Thyroid gland (tissue), 4 donors: ENCODE measurements at regions not wholly inside any gene's neighbourhood (a gene's known extent, or its start where the extent isn't known, plus 50 kb on each side); places are given as distances from the start of the nearest gene placed in this dataset.

Experiments used
- CTCF ChIP-seq, 6 experiments: fragments of 200-600 bp in 3 of 6; fragments of 450-650 bp in 3 of 6; sonication (generic) in 3 of 6; IDR thresholded peaks; one replicate each; pipeline ENCODE4 v1.5.1; 2016 to 2019; ENCODE audit warnings: antibody characterized with exemption in 6 of 6, mild to moderate bottlenecking in 2 of 6, inconsistent platforms in 1 of 6, moderate library complexity in 1 of 6
- POLR2A ChIP-seq, 2 donors: fragments of 450-650 bp; IDR thresholded peaks; one replicate each; pipeline ENCODE4 v1.6.1; 2017; ENCODE audit warnings: antibody characterized with exemption in 2 of 2, mild to moderate bottlenecking in 2 of 2, moderate library complexity in 1 of 2

GRCh38 chr12:87687362-87687761 lies 341.8 kb downstream of the C12orf50 start:
- TF ChIP-seq CTCF (IDR thresholded peaks at IDR 0.05) (no peak), POLR2A (IDR thresholded peaks at IDR 0.05) (no peak)
